Stimulated activated CD4-positive, alpha-beta T cell treated with anti-CD3 and anti-CD28 coated beads, Interleukin-15, amount 100 ng/mL, for 1 hour (primary cell): ENCODE measurements at regions not wholly inside any gene's neighbourhood (a gene's known extent, or its start where the extent isn't known, plus 50 kb on each side); places are given as distances from the start of the nearest gene placed in this dataset.
"Not testable (repeated sequence)": the region's sequence is repeated elsewhere in the genome, so short reads cannot be mapped to it uniquely, and the experiment has no call there.

Experiments
- DNase-seq, 2 donors: peaks; one replicate each; pipeline ENCODE4 v3.0.0-alpha.2; 2020; ENCODE audit warnings: low read depth in 1 of 2, low spot score in 1 of 2

- peak in 1 of 2 donors; percentile 5 for DNase-seq
Measured at GRCh38 chr14:49946320-49947141, 53.6 kb downstream of the ARF6 start.

- no peak for DNase-seq
Measured at GRCh38 chr14:49947506-49947905, 54.6 kb downstream of the ARF6 start.

- no peak for DNase-seq
Measured at GRCh38 chr14:49950275-49951228, 57.7 kb downstream of the ARF6 start.

- DNase-seq: no peak
Measured at GRCh38 chr14:49951229-49951607, 58.3 kb downstream of the ARF6 start.

- DNase-seq: no peak
Measured at GRCh38 chr14:49951691-49952345, 58.9 kb downstream of the ARF6 start.

GRCh38 chr14:49953196-49953595 is 60.3 kb downstream of the ARF6 start:
- DNase-seq: no peak

GRCh38 chr14:49954171-49954631 is 61.3 kb downstream of the ARF6 start:
- DNase-seq: no peak

GRCh38 chr14:49955024-49955423 is 62.1 kb downstream of the ARF6 start:
- DNase-seq: no peak

- no peak for DNase-seq
Measured at GRCh38 chr14:49957089-49957852, 64.4 kb downstream of the ARF6 start.

- DNase-seq: no peak
Measured at GRCh38 chr14:49959822-49960408, 67.0 kb downstream of the ARF6 start.

- DNase-seq: no peak
Measured at GRCh38 chr14:49960453-49960852, 67.6 kb downstream of the ARF6 start.

GRCh38 chr14:49961270-49962222 is 68.7 kb downstream of the ARF6 start:
- no peak for DNase-seq

GRCh38 chr14:49962621-49963020 is 69.7 kb downstream of the ARF6 start:
- DNase-seq: peak in 1 of 2 donors; percentile 57

GRCh38 chr14:49965068-49965651 is 72.3 kb downstream of the ARF6 start:
- not testable (repeated sequence) for DNase-seq

- no peak for DNase-seq
Measured at GRCh38 chr14:49966304-49966809, 73.5 kb downstream of the ARF6 start.

- no peak for DNase-seq
Measured at GRCh38 chr14:49966971-49967630, 74.2 kb downstream of the ARF6 start.

- no peak for DNase-seq
Measured at GRCh38 chr14:49969961-49970360, 77.1 kb downstream of the ARF6 start.
